ENCODE measurements at regions not wholly inside any gene's neighbourhood (a gene's known extent, or its start where the extent isn't known, plus 50 kb on each side); places are given as distances from the start of the nearest gene placed in this dataset.
"Not testable (repeated sequence)": the region's sequence is repeated elsewhere in the genome, so short reads cannot be mapped to it uniquely, and the experiment has no call there.

- H3K27ac ChIP-seq (ENCODE audit: low read depth, low read length) = no peak overlapping the region
- no peaks in the 10 kb centered on the region for H3K27me3 ChIP-seq (ENCODE audit: control insufficient read depth, insufficient read depth, low read length)
- H3K4me1 ChIP-seq (ENCODE audit: control insufficient read depth, insufficient read depth, low read length) = no peaks in the 10 kb centered on the region
- H3K36me3 ChIP-seq (ENCODE audit: control insufficient read depth, insufficient read depth, low read length) = no peaks in the 10 kb centered on the region
- peaks cover 18% of the 10 kb centered on the region for H3K9me3 ChIP-seq (ENCODE audit: control insufficient read depth, insufficient read depth, low read depth, low read length)
- H3K9ac ChIP-seq (ENCODE audit: low read length) = no peak overlapping the region
- H3K4me3 ChIP-seq (ENCODE audit: low read depth, low read length) = no peak overlapping the region
Observed at GRCh38 chr2:147149575-147150240, 695.1 kb upstream of the ACVR2A start.

- Histone ChIP-seq H3K9ac (ENCODE audit: low read length) (no peak overlapping the region), H3K4me1 (ENCODE audit: control insufficient read depth, insufficient read depth, low read length) (no peaks in the 10 kb centered on the region), H3K9me3 (ENCODE audit: control insufficient read depth, insufficient read depth, low read depth, low read length) (peaks cover 18% of the 10 kb centered on the region), H3K27me3 (ENCODE audit: control insufficient read depth, insufficient read depth, low read length) (no peaks in the 10 kb centered on the region), H3K36me3 (ENCODE audit: control insufficient read depth, insufficient read depth, low read length) (no peaks in the 10 kb centered on the region), H3K27ac (ENCODE audit: low read depth, low read length) (no peak overlapping the region), H3K4me3 (ENCODE audit: low read depth, low read length) (no peak overlapping the region)
Observed at GRCh38 chr2:147147802-147148201, 697.0 kb upstream of the ACVR2A start.

GRCh38 chr2:147141930-147142329 is 702.9 kb upstream of the ACVR2A start:
- no peaks in the 10 kb centered on the region for H3K9me3 ChIP-seq (ENCODE audit: control insufficient read depth, insufficient read depth, low read depth, low read length)
- H3K27me3 ChIP-seq (ENCODE audit: control insufficient read depth, insufficient read depth, low read length) = no peaks in the 10 kb centered on the region
- H3K9ac ChIP-seq (ENCODE audit: low read length) = no peak overlapping the region
- H3K36me3 ChIP-seq (ENCODE audit: control insufficient read depth, insufficient read depth, low read length) = no peaks in the 10 kb centered on the region
- H3K4me3 ChIP-seq (ENCODE audit: low read depth, low read length) = no peak overlapping the region
- H3K4me1 ChIP-seq (ENCODE audit: control insufficient read depth, insufficient read depth, low read length) = no peaks in the 10 kb centered on the region
- no peak overlapping the region for H3K27ac ChIP-seq (ENCODE audit: low read depth, low read length)

- not testable (repeated sequence) for H3K4me1 ChIP-seq (ENCODE audit: control insufficient read depth, insufficient read depth, low read length); H3K9me3 ChIP-seq (ENCODE audit: control insufficient read depth, insufficient read depth, low read depth, low read length); H3K36me3 ChIP-seq (ENCODE audit: control insufficient read depth, insufficient read depth, low read length); H3K27me3 ChIP-seq (ENCODE audit: control insufficient read depth, insufficient read depth, low read length); H3K9ac ChIP-seq (ENCODE audit: low read length); H3K27ac ChIP-seq (ENCODE audit: low read depth, low read length); H3K4me3 ChIP-seq (ENCODE audit: low read depth, low read length)
Observed at GRCh38 chr2:147139732-147140131, 705.1 kb upstream of the ACVR2A start.

GRCh38 chr2:147137711-147138110 is 707.1 kb upstream of the ACVR2A start:
- Histone ChIP-seq H3K9ac (ENCODE audit: low read length) (no peak overlapping the region), H3K27ac (ENCODE audit: low read depth, low read length) (no peak overlapping the region), H3K36me3 (ENCODE audit: control insufficient read depth, insufficient read depth, low read length) (no peaks in the 10 kb centered on the region), H3K27me3 (ENCODE audit: control insufficient read depth, insufficient read depth, low read length) (no peaks in the 10 kb centered on the region), H3K4me1 (ENCODE audit: control insufficient read depth, insufficient read depth, low read length) (peaks cover 5% of the 10 kb centered on the region; the same call in 1 of the 2 replicates), H3K9me3 (ENCODE audit: control insufficient read depth, insufficient read depth, low read depth, low read length) (no peaks in the 10 kb centered on the region), H3K4me3 (ENCODE audit: low read depth, low read length) (no peak overlapping the region)

- no peak overlapping the region for H3K27ac ChIP-seq (ENCODE audit: low read depth, low read length)
- no peaks in the 10 kb centered on the region for H3K27me3 ChIP-seq (ENCODE audit: control insufficient read depth, insufficient read depth, low read length)
- H3K4me3 ChIP-seq (ENCODE audit: low read depth, low read length) = no peak overlapping the region
- no peaks in the 10 kb centered on the region for H3K36me3 ChIP-seq (ENCODE audit: control insufficient read depth, insufficient read depth, low read length)
- H3K9ac ChIP-seq (ENCODE audit: low read length) = no peak overlapping the region
- H3K9me3 ChIP-seq (ENCODE audit: control insufficient read depth, insufficient read depth, low read depth, low read length) = no peaks in the 10 kb centered on the region
- peaks cover 5% of the 10 kb centered on the region; the same call in 1 of the 2 replicates for H3K4me1 ChIP-seq (ENCODE audit: control insufficient read depth, insufficient read depth, low read length)
Observed at GRCh38 chr2:147135376-147135775, 709.5 kb upstream of the ACVR2A start.

GRCh38 chr2:147133286-147133908 is 711.4 kb upstream of the ACVR2A start:
- Histone ChIP-seq H3K27ac (ENCODE audit: low read depth, low read length) (no peak overlapping the region), H3K36me3 (ENCODE audit: control insufficient read depth, insufficient read depth, low read length) (no peaks in the 10 kb centered on the region), H3K27me3 (ENCODE audit: control insufficient read depth, insufficient read depth, low read length) (no peaks in the 10 kb centered on the region), H3K9ac (ENCODE audit: low read length) (no peak overlapping the region), H3K4me1 (ENCODE audit: control insufficient read depth, insufficient read depth, low read length) (peaks cover 5% of the 10 kb centered on the region; the same call in 1 of the 2 replicates), H3K4me3 (ENCODE audit: low read depth, low read length) (no peak overlapping the region), H3K9me3 (ENCODE audit: control insufficient read depth, insufficient read depth, low read depth, low read length) (no peaks in the 10 kb centered on the region)

GRCh38 chr2:147125145-147125544 is 719.7 kb upstream of the ACVR2A start:
- H3K9ac ChIP-seq (ENCODE audit: low read length) = no peak overlapping the region
- H3K27ac ChIP-seq (ENCODE audit: low read depth, low read length) = no peak overlapping the region

GRCh38 chr2:147122944-147123343 is 721.9 kb upstream of the ACVR2A start:
- H3K9ac ChIP-seq (ENCODE audit: low read length) = no peak overlapping the region

More at GRCh38 chr2:147125145-147125544, 719.7 kb upstream of the ACVR2A start:
- Histone ChIP-seq H3K36me3 (ENCODE audit: control insufficient read depth, insufficient read depth, low read length) (no peaks in the 10 kb centered on the region), H3K4me1 (ENCODE audit: control insufficient read depth, insufficient read depth, low read length) (no peaks in the 10 kb centered on the region), H3K4me3 (ENCODE audit: low read depth, low read length) (no peak overlapping the region), H3K27me3 (ENCODE audit: control insufficient read depth, insufficient read depth, low read length) (no peaks in the 10 kb centered on the region), H3K9me3 (ENCODE audit: control insufficient read depth, insufficient read depth, low read depth, low read length) (peaks cover 36% of the 10 kb centered on the region)

GRCh38 chr2:147110962-147111361 is 733.9 kb upstream of the ACVR2A start:
- Histone ChIP-seq H3K27me3 (ENCODE audit: control insufficient read depth, insufficient read depth, low read length) (no peaks in the 10 kb centered on the region), H3K4me1 (ENCODE audit: control insufficient read depth, insufficient read depth, low read length) (no peaks in the 10 kb centered on the region), H3K4me3 (ENCODE audit: low read depth, low read length) (no peak overlapping the region), H3K9ac (ENCODE audit: low read length) (no peak overlapping the region), H3K27ac (ENCODE audit: low read depth, low read length) (no peak overlapping the region), H3K36me3 (ENCODE audit: control insufficient read depth, insufficient read depth, low read length) (no peaks in the 10 kb centered on the region), H3K9me3 (ENCODE audit: control insufficient read depth, insufficient read depth, low read depth, low read length) (0 out of 2 replicates have a peak, but pooled peaks cover 2% of the 10 kb centered on the region)

More at GRCh38 chr2:147122944-147123343, 721.9 kb upstream of the ACVR2A start:
- Histone ChIP-seq H3K9me3 (ENCODE audit: control insufficient read depth, insufficient read depth, low read depth, low read length) (peaks cover 36% of the 10 kb centered on the region), H3K27me3 (ENCODE audit: control insufficient read depth, insufficient read depth, low read length) (no peaks in the 10 kb centered on the region), H3K27ac (ENCODE audit: low read depth, low read length) (no peak overlapping the region), H3K36me3 (ENCODE audit: control insufficient read depth, insufficient read depth, low read length) (no peaks in the 10 kb centered on the region), H3K4me1 (ENCODE audit: control insufficient read depth, insufficient read depth, low read length) (no peaks in the 10 kb centered on the region), H3K4me3 (ENCODE audit: low read depth, low read length) (no peak overlapping the region)

- H3K4me1 ChIP-seq (ENCODE audit: control insufficient read depth, insufficient read depth, low read length) = no peaks in the 10 kb centered on the region
- H3K4me3 ChIP-seq (ENCODE audit: low read depth, low read length) = no peak overlapping the region
- no peak overlapping the region for H3K27ac ChIP-seq (ENCODE audit: low read depth, low read length)
- H3K36me3 ChIP-seq (ENCODE audit: control insufficient read depth, insufficient read depth, low read length) = no peaks in the 10 kb centered on the region
- H3K27me3 ChIP-seq (ENCODE audit: control insufficient read depth, insufficient read depth, low read length) = no peaks in the 10 kb centered on the region
- 0 out of 2 replicates have a peak, but pooled peaks cover 2% of the 10 kb centered on the region for H3K9me3 ChIP-seq (ENCODE audit: control insufficient read depth, insufficient read depth, low read depth, low read length)
- no peak overlapping the region for H3K9ac ChIP-seq (ENCODE audit: low read length)
Observed at GRCh38 chr2:147110317-147110716, 734.5 kb upstream of the ACVR2A start.

All from HUES6 (cell line).